A549 (cell line): ENCODE measurements at regions not wholly inside any gene's neighbourhood (a gene's known extent, or its start where the extent isn't known, plus 50 kb on each side); places are given as distances from the start of the nearest gene placed in this dataset.

Source experiments
- ATAC-seq, 2 experiments: fragments of 200-7000 bp in 1 of 2; fragments of >200 bp in 1 of 2; cut with Nextera tagmentation in 1 of 2; cut with Tn5 transposase in 1 of 2; 3 replicates each; pipeline versions ENCODE4 v1.8.0 to v1.9.1; 2018 to 2020; ENCODE audit warnings: mild to moderate bottlenecking in 1 of 2, moderate library complexity in 1 of 2
- CTCF ChIA-PET: fragments of 300-600 bp; sonication (Branson Sonifier 250); formaldehyde crosslinking; extraction: SDS; loops from one replicate; lab custom pipeline; 2021; ENCODE audit warnings: antibody characterized with exemption, inconsistent platforms; lab: Yijun Ruan, JAX
- POLR2A ChIA-PET: fragments of 350-600 bp; formaldehyde crosslinking; extraction: SDS; loops from one replicate; lab custom pipeline; 2021; ENCODE audit warnings: antibody characterized with exemption, inconsistent platforms; lab: Yijun Ruan, JAX
- DNase-seq, 2 experiments: peaks; one replicate each; pipeline versions ENCODE4 v3.0.0 to v3.0.0-alpha.2; 2011 to 2016; ENCODE audit warnings: low read depth in 1 of 2, low spot score in 1 of 2
- FAIRE-seq: peaks from 2 replicates; lab custom pipeline; 2011; peaks lifted over from hg19 to GRCh38; lab: Jason Lieb, UNC
- H3K27ac ChIP-seq, 2 experiments: fragments of >200 bp; sonication (Bioruptor Twin); formaldehyde crosslinking; 3 replicates each; pipeline ENCODE4 v1.5.1; 2016 to 2017
- H3K4me1 ChIP-seq: fragments of >200 bp; sonication (Bioruptor Twin); formaldehyde crosslinking; 3 replicates; pipeline ENCODE4 v1.6.1; 2016
- H3K4me2 ChIP-seq: fragments of >200 bp; sonication (Bioruptor Twin); formaldehyde crosslinking; 3 replicates; pipeline ENCODE4 v1.6.1; 2016
- H3K4me3 ChIP-seq: fragments of >200 bp; sonication (Bioruptor Twin); formaldehyde crosslinking; 3 replicates; pipeline ENCODE4 v1.5.1; 2016
- H3K9me3 ChIP-seq: fragments of >200 bp; sonication (Bioruptor Twin); formaldehyde crosslinking; 3 replicates; pipeline ENCODE4 v1.6.1; 2016
- BHLHE40 ChIP-seq: IDR thresholded peaks from 2 replicates; pipeline ENCODE4 v1.6.1; 2012; ENCODE audit warnings: low read depth, low read length, inconsistent platforms
- CBX8 ChIP-seq: fragments of 200-600 bp; sonication (generic); IDR thresholded peaks from 2 replicates; pipeline ENCODE4 v1.6.1; 2016
- CEBPB ChIP-seq, 2 experiments: fragments of >200 bp in 1 of 2; sonication (Bioruptor Twin) in 1 of 2; formaldehyde crosslinking in 1 of 2; IDR thresholded peaks; 2 replicates each; pipeline ENCODE4 v1.6.1; 2012 to 2016
- EP300 ChIP-seq, 2 experiments: fragments of >200 bp; sonication (Bioruptor Twin); formaldehyde crosslinking; IDR thresholded peaks; 2 replicates in 1 of 2; 3 replicates in 1 of 2; pipeline ENCODE4 v1.6.1; 2016 to 2017
- ESRRA ChIP-seq: fragments of 150-350 bp; IDR thresholded peaks from 2 replicates; pipeline ENCODE4 v1.6.1; 2014; ENCODE audit warnings: mild to moderate bottlenecking, low read length, borderline replicate concordance
- FOXS1 ChIP-seq: fragments of 250-450 bp; sonication (Bioruptor Pico); IDR thresholded peaks from 2 replicates; pipeline ENCODE4 v1.5.0; 2020; ENCODE audit warnings: mild to moderate bottlenecking, moderate library complexity
- GATA3 ChIP-seq: IDR thresholded peaks from 2 replicates; pipeline ENCODE4 v1.6.1; 2012; ENCODE audit warnings: borderline replicate concordance
- HEYL ChIP-seq: fragments of 250-450 bp; sonication (Bioruptor Pico); IDR thresholded peaks from 2 replicates; pipeline ENCODE4 v1.8.0; 2021; ENCODE audit warnings: mild to moderate bottlenecking, moderate library complexity
- KDM5A ChIP-seq: fragments of 200-600 bp; sonication (generic); IDR thresholded peaks from 2 replicates; pipeline ENCODE4 v1.6.1; 2016; ENCODE audit warnings: antibody characterized with exemption, mild to moderate bottlenecking
- MAZ ChIP-seq: fragments of 150-350 bp; IDR thresholded peaks from 2 replicates; pipeline ENCODE4 v1.6.1; 2014; ENCODE audit warnings: antibody characterized with exemption, low read depth, low read length, borderline replicate concordance
- MYC ChIP-seq: IDR thresholded peaks from 2 replicates; pipeline ENCODE4 v1.6.1; 2012; ENCODE audit warnings: mild to moderate bottlenecking, inconsistent platforms, low read length, improper control_type of control experiment, borderline replicate concordance
- PHF8 ChIP-seq: fragments of 200-600 bp; sonication (generic); IDR thresholded peaks from 2 replicates; pipeline ENCODE4 v1.6.1; 2016; ENCODE audit warnings: low read depth, mild to moderate bottlenecking, antibody characterized with exemption, moderate library complexity, borderline replicate concordance
- POLR2A ChIP-seq: IDR thresholded peaks from 2 replicates; pipeline ENCODE4 v1.6.1; 2012; ENCODE audit warnings: mild to moderate bottlenecking, low read length
- RARB ChIP-seq: fragments of 250-450 bp; sonication (Bioruptor Pico); IDR thresholded peaks from 2 replicates; pipeline ENCODE4 v1.8.0; 2021; ENCODE audit warnings: mild to moderate bottlenecking, moderate library complexity
- RFX5 ChIP-seq: fragments of 450-650 bp; IDR thresholded peaks from 2 replicates; pipeline ENCODE4 v1.7.1; 2014; ENCODE audit warnings: antibody characterized with exemption, mild to moderate bottlenecking, moderate library complexity
- SREBF2 ChIP-seq: fragments of 450-650 bp; IDR thresholded peaks from 2 replicates; pipeline ENCODE4 v1.6.1; 2014; ENCODE audit warnings: mild to moderate bottlenecking, moderate library complexity
- TFCP2L1 ChIP-seq: fragments of 250-450 bp; sonication (Bioruptor Pico); IDR thresholded peaks from 2 replicates; pipeline ENCODE4 v1.5.0; 2021; ENCODE audit warnings: mild to moderate bottlenecking
- ZC3H11A ChIP-seq: fragments of 450-650 bp; IDR thresholded peaks from 2 replicates; pipeline ENCODE4 v1.6.1; 2014; ENCODE audit warnings: antibody characterized with exemption, mild to moderate bottlenecking
- ZNF302 ChIP-seq: fragments of 250-450 bp; sonication (Bioruptor Pico); IDR thresholded peaks from 2 replicates; pipeline ENCODE4 v1.9.0; 2021; ENCODE audit warnings: inconsistent platforms, mild to moderate bottlenecking, moderate library complexity
- WGBS: methylation state at CpG from one replicate; pipeline ENCODE4 v1.1.6; 2017; ENCODE audit errors: missing lambda C conversion rate; 5-methylcytosine and 5-hydroxymethylcytosine counted together
- TF ChIP-seq, protein P1 (sequence below): fragments of 250-450 bp; sonication (Bioruptor Pico); IDR thresholded peaks from 2 replicates; pipeline ENCODE4 v1.5.0; 2021; ENCODE audit warnings: mild to moderate bottlenecking, moderate library complexity, borderline replicate concordance
- TF ChIP-seq, protein P2 (sequence below): fragments of >200 bp; sonication (Bioruptor Twin); formaldehyde crosslinking; IDR thresholded peaks from 3 replicates; pipeline ENCODE4 v1.6.1; 2016
- TF ChIP-seq, protein P3 (sequence below): IDR thresholded peaks from 2 replicates; pipeline ENCODE4 v1.6.1; 2012
- TF ChIP-seq, protein P4 (sequence below): fragments of 200-600 bp; sonication (generic); IDR thresholded peaks from 2 replicates; pipeline ENCODE4 v1.6.1; 2016; ENCODE audit warnings: antibody characterized with exemption, mild to moderate bottlenecking, moderate library complexity

GRCh38 chr6:4509506-4509905 is 266.7 kb upstream of the CDYL start:
- no peak for FAIRE-seq
- POLR2A ChIA-PET, result no interaction called here

DNA sequence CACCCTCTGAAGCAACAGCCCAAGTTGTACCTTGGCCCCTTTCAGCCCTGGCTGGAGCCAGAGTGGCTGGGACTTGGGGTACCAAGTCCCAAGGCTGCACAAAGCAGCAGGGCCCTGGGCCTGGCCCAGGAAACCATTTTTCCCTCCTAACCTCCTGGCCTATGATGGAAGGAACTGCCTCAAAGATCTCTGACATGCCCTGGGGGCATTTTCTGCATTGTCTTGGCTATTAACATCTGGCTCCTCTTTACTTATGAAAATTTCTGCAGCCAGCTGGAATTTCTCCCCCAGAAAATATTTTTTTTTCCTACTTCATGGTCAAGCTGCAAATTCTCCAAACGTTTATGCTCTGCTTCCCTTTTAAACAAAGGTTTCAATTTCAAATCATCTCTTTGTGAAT is 269.4 kb upstream of the CDYL start:
- FAIRE-seq, result no peak
- Histone ChIP-seq H3K4me1 (no peaks in the 10 kb centered on the region), H3K27ac (no peak overlapping the region), H3K4me2 (no peak overlapping the region), H3K4me3 (no peak overlapping the region), H3K9me3 (no peaks in the 10 kb centered on the region)
- ATAC-seq, result no peak
- DNase-seq, result no peak
- TF ChIP-seq, protein P1, sequence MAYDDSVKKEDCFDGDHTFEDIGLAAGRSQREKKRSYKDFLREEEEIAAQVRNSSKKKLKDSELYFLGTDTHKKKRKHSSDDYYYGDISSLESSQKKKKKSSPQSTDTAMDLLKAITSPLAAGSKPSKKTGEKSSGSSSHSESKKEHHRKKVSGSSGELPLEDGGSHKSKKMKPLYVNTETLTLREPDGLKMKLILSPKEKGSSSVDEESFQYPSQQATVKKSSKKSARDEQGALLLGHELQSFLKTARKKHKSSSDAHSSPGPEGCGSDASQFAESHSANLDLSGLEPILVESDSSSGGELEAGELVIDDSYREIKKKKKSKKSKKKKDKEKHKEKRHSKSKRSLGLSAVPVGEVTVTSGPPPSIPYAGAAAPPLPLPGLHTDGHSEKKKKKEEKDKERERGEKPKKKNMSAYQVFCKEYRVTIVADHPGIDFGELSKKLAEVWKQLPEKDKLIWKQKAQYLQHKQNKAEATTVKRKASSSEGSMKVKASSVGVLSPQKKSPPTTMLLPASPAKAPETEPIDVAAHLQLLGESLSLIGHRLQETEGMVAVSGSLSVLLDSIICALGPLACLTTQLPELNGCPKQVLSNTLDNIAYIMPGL, result no peak
- no peak for TF ChIP-seq TFCP2L1 (CRISPR knock-in tag)
- no peak for TF ChIP-seq EP300 (IDR thresholded peaks at IDR 0.05)
- no peak for TF ChIP-seq SREBF2
- TF ChIP-seq FOXS1 (CRISPR knock-in tag), result no peak
- no peak for TF ChIP-seq KDM5A
- no peak for TF ChIP-seq CBX8
- TF ChIP-seq CEBPB (IDR thresholded peaks at IDR 0.05), result no peak
- ChIA-PET CTCF (no interaction called here), POLR2A (no interaction called here)
- WGBS, result 52% methylated on average over 1 of the region's 1 CpG

More at GRCh38 chr6:4509506-4509905, 266.7 kb upstream of the CDYL start:
- H3K4me1 ChIP-seq, result no peaks in the 10 kb centered on the region
- no peaks in the 10 kb centered on the region for H3K9me3 ChIP-seq
- 68% methylated on average over 3 of the region's 3 CpGs for WGBS
- ATAC-seq (no peak), DNase-seq (no peak)
- no peak overlapping the region for H3K27ac ChIP-seq
- no peak overlapping the region for H3K4me3 ChIP-seq
- no peak overlapping the region for H3K4me2 ChIP-seq
- TF ChIP-seq MAZ, result no peak
- TF ChIP-seq ESRRA, result no peak
- no peak for TF ChIP-seq ZNF302 (CRISPR knock-in tag)
- no peak for TF ChIP-seq FOXS1 (CRISPR knock-in tag)
- TF ChIP-seq CBX8, result no peak
- no peak for TF ChIP-seq PHF8
- TF ChIP-seq RARB, result no peak
- TF ChIP-seq, protein P2, sequence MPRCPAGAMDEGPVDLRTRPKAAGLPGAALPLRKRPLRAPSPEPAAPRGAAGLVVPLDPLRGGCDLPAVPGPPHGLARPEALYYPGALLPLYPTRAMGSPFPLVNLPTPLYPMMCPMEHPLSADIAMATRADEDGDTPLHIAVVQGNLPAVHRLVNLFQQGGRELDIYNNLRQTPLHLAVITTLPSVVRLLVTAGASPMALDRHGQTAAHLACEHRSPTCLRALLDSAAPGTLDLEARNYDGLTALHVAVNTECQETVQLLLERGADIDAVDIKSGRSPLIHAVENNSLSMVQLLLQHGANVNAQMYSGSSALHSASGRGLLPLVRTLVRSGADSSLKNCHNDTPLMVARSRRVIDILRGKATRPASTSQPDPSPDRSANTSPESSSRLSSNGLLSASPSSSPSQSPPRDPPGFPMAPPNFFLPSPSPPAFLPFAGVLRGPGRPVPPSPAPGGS, result no peak
- TF ChIP-seq RFX5, result no peak
- TF ChIP-seq, protein P3, sequence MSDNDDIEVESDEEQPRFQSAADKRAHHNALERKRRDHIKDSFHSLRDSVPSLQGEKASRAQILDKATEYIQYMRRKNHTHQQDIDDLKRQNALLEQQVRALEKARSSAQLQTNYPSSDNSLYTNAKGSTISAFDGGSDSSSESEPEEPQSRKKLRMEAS, result no peak
- no peak for TF ChIP-seq GATA3
- TF ChIP-seq, protein P4, sequence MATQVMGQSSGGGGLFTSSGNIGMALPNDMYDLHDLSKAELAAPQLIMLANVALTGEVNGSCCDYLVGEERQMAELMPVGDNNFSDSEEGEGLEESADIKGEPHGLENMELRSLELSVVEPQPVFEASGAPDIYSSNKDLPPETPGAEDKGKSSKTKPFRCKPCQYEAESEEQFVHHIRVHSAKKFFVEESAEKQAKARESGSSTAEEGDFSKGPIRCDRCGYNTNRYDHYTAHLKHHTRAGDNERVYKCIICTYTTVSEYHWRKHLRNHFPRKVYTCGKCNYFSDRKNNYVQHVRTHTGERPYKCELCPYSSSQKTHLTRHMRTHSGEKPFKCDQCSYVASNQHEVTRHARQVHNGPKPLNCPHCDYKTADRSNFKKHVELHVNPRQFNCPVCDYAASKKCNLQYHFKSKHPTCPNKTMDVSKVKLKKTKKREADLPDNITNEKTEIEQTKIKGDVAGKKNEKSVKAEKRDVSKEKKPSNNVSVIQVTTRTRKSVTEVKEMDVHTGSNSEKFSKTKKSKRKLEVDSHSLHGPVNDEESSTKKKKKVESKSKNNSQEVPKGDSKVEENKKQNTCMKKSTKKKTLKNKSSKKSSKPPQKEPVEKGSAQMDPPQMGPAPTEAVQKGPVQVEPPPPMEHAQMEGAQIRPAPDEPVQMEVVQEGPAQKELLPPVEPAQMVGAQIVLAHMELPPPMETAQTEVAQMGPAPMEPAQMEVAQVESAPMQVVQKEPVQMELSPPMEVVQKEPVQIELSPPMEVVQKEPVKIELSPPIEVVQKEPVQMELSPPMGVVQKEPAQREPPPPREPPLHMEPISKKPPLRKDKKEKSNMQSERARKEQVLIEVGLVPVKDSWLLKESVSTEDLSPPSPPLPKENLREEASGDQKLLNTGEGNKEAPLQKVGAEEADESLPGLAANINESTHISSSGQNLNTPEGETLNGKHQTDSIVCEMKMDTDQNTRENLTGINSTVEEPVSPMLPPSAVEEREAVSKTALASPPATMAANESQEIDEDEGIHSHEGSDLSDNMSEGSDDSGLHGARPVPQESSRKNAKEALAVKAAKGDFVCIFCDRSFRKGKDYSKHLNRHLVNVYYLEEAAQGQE, result no peak
- no peak for TF ChIP-seq BHLHE40
- TF ChIP-seq, protein P1, result no peak
- TF ChIP-seq MYC, result no peak
- TF ChIP-seq ZC3H11A, result no peak
- no peak for TF ChIP-seq POLR2A
- no peak for TF ChIP-seq HEYL (CRISPR knock-in tag)
- CTCF ChIA-PET, result no interaction called here
